Islet of Langerhans (tissue), 1 donor: ENCODE measurements at regions not wholly inside any gene's neighbourhood (a gene's known extent, or its start where the extent isn't known, plus 50 kb on each side); places are given as distances from the start of the nearest gene placed in this dataset.

Experiments used
- FAIRE-seq: peaks from one replicate; lab custom pipeline; 2011; peaks lifted over from hg19 to GRCh38; lab: Jason Lieb, UNC

- FAIRE-seq: no peak
These were observed 507.5 kb downstream of the SHQ1 start for GRCh38 chr3:72340476-72341379.

GRCh38 chr3:72340056-72340455, 508.2 kb downstream of the SHQ1 start:
- no peak for FAIRE-seq

GRCh38 chr3:72339670-72340030, 508.6 kb downstream of the SHQ1 start:
- FAIRE-seq: no peak

- no peak for FAIRE-seq
These were observed 509.1 kb downstream of the SHQ1 start for GRCh38 chr3:72338942-72339669.

- FAIRE-seq: no peak
These were observed 509.9 kb downstream of the SHQ1 start for GRCh38 chr3:72338082-72338941.

GRCh38 chr3:72337480-72337855, 510.8 kb downstream of the SHQ1 start:
- no peak for FAIRE-seq

- FAIRE-seq: no peak
These were observed 511.3 kb downstream of the SHQ1 start for GRCh38 chr3:72336821-72337479.

GRCh38 chr3:72336114-72336651, 512.1 kb downstream of the SHQ1 start:
- FAIRE-seq: no peak

- no peak for FAIRE-seq
These were observed 512.7 kb downstream of the SHQ1 start for GRCh38 chr3:72335458-72336095.

- no peak for FAIRE-seq
These were observed 513.4 kb downstream of the SHQ1 start for GRCh38 chr3:72334681-72335457.

- FAIRE-seq: no peak
These were observed 515.6 kb downstream of the SHQ1 start for GRCh38 chr3:72332689-72333088.

- FAIRE-seq: no peak
These were observed 516.2 kb downstream of the SHQ1 start for GRCh38 chr3:72332036-72332435.

GRCh38 chr3:72331076-72331475, 517.2 kb downstream of the SHQ1 start:
- FAIRE-seq: no peak

GRCh38 chr3:72329354-72329753, 518.9 kb downstream of the SHQ1 start:
- FAIRE-seq: peak; percentile 77

GRCh38 chr3:72328755-72329277, 519.4 kb downstream of the SHQ1 start:
- no peak for FAIRE-seq

GRCh38 chr3:72327008-72327407, 521.2 kb downstream of the SHQ1 start:
- FAIRE-seq: no peak

- FAIRE-seq: no peak
These were observed 523.9 kb downstream of the SHQ1 start for GRCh38 chr3:72324253-72324811.

GRCh38 chr3:72323773-72324172, 524.5 kb downstream of the SHQ1 start:
- no peak for FAIRE-seq

GRCh38 chr3:72322264-72322976, 525.8 kb downstream of the SHQ1 start:
- no peak for FAIRE-seq
